Hepatic stellate cell (primary cell): ENCODE measurements at regions not wholly inside any gene's neighbourhood (a gene's known extent, or its start where the extent isn't known, plus 50 kb on each side); places are given as distances from the start of the nearest gene placed in this dataset.

Experiments
- DNase-seq: peaks from one replicate; pipeline ENCODE4 v3.0.0; 2011; ENCODE audit warnings: low spot score

DNA sequence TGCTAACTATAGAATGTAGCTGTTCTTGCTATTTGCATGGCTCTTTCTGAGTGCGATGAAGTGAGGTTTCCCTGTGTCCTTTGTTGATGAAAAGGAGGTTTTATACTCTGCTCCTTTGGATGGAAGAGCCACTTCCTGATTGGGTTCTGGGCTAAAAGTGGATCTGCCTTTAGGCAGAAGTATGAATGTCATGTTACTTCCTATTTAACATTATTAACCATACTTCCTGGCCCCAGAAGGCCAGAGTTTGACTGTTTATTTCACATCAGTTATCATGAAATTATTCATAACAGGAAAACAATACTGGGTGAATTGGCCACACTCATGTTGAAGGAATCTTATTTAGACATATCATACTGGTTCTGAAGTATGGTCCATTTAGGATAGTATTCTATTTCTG is 386.2 kb downstream of the PCDH7 start:
- no peak for DNase-seq

GRCh38 chr4:31107362-31107761 is 387.2 kb downstream of the PCDH7 start:
- no peak for DNase-seq

GRCh38 chr4:31108762-31109161 is 388.6 kb downstream of the PCDH7 start:
- no peak for DNase-seq

DNA sequence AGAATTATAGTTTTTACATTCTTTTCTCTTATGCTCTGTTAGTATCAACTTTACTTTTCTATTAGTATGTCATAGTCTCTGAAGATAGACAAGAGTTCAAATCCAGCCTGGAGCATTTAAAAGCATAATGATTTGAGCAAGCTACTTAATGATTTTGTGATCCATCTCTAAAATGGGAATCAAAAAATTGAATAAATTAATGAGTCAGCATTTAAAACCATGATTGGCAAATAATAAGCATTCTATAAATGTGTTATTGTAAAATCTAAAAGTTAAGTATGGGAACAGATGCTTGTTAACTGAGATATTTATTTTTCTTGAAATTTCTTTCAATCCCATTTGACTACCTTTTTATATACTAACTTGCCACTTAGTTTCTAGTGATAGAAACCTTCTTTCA is 391.6 kb downstream of the PCDH7 start:
- DNase-seq, result no peak

GRCh38 chr4:31114816-31115215 is 394.6 kb downstream of the PCDH7 start:
- no peak for DNase-seq

DNA sequence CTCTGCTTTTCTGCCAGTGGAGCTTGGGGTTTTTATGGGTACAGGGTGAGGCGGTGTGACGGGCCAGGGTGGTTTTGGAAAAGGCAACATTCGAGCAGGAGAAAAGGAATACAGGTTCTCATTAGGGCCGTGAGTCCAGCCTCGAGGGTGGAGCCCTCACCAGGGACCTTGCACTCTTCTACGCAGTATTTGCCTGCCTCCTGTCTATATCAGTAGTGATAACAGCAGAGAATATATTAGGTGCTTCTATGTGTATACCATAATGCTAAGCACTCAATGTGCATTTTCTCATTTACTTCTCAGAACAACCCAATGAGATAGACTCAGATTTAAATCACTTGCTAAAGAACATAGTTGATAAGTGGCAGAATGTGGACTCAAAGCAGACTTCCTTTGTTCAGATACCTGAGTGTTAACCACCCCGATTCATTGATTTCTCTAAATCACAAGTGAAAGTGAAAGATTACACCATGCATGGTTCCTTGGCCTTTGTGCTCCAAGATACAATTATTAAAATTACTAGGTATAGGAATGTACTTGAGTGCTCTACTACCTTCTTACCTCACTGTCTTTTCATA is 403.9 kb downstream of the PCDH7 start:
- no peak for DNase-seq

GRCh38 chr4:31125061-31125460 is 404.9 kb downstream of the PCDH7 start:
- DNase-seq, result no peak

DNA sequence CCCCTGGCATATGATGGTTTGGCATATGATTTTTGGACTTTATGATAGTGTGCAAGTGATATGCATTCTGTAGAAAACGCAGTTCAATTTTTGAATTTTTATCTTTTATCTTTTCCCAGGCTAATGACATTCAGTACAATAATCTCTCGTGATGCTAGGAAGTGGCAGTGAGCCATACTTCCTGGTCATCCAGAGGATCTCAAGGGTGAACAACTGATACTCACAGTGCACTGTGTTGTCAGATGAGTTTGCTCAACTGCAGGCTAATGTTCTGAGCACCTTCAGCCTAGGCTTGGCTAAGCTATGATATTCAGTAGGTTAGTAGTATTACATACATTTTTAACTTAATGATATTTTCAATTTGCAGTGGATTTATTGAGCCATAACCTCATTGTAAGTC is 405.3 kb downstream of the PCDH7 start:
- no peak for DNase-seq

DNA sequence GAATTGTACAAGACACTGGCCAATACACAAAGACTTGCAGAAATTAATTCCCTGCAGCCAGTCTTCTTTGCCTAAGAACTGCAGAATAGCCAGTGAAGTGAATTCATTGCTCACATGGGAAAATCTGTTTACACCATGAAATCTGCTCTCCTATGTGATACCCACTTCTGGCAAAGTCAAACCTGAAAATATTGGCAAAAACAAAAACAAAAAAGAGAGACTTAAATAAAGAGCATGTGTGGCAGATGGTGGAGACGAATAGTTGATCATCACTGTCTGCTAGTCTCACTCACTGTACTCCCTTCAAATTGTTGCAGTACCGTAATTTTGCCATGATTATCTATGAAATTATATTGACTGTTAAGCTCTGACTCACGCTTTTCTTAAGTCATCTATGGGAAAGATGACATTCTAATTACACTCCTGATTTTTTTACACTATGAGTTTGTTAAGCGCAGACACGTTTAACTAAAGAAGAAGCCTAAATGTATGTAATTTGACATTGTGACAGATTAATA is 406.8 kb downstream of the PCDH7 start:
- DNase-seq, result no peak

GRCh38 chr4:31130930-31131329 is 410.8 kb downstream of the PCDH7 start:
- no peak for DNase-seq

DNA sequence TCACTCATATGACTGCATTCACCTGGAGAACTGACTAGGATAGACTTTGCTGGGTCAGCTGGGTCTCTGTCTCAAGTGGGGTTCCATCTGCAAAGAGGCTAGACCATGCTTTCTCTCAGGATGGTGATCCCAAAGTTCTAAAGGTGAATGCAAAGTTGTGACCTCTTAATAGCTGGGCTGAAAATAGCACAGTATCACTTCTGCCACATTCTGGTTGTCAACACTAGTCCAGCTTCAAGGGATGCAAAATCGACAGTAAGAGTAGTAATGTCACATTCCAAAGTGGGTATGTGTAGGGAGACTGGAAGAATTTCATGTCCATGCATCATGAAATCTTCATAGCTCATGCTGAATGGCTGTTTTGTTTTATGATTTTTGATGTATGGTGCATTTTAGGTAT is 414.6 kb downstream of the PCDH7 start:
- DNase-seq, result no peak

- DNase-seq, result no peak
These were observed 419.6 kb downstream of the PCDH7 start for GRCh38 chr4:31139767-31140166.

- DNase-seq, result no peak
These were observed 421.1 kb downstream of the PCDH7 start for GRCh38 chr4:31141095-31141831.

GRCh38 chr4:31141832-31142142 is 421.6 kb downstream of the PCDH7 start:
- no peak for DNase-seq

DNA sequence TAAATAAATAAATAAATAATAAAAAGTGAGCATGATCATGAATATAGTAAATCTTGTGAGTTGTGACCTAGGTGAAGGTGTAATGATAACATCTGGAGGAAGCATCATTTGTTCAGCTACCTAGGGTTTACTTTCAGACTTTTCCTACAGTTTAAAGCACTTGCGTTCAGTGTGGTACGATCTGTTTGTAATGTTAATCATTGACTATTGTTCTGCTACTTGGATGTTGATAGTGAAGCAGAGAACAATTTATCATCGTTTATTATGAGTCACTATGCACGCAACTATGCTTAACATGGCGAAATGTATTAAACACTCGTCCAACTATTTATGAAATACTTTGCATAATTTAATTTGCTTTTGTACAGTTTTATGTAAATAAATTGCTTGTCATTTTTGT is 426.2 kb downstream of the PCDH7 start:
- DNase-seq, result no peak

GRCh38 chr4:31148990-31149389 is 428.8 kb downstream of the PCDH7 start:
- DNase-seq, result no peak

DNA sequence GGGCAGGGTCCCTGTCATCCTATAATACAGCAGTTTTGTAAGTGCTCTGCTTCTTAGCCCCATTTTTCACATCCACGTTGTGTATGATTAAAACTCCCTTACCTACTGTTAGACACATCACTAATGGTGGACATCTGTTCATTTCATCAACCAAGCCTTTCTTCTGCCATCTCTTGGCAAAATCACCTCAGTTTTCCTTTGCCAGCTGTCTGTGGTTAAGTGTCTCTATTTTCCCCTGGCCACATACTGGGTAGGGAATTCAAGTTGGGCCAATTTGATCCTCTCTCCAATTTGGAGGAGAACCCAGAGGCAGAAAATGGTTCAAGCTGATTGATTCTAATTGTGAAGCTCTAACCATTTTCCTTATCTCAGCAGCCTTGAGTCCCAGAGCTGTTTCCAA is 436.1 kb downstream of the PCDH7 start:
- DNase-seq, result no peak

DNA sequence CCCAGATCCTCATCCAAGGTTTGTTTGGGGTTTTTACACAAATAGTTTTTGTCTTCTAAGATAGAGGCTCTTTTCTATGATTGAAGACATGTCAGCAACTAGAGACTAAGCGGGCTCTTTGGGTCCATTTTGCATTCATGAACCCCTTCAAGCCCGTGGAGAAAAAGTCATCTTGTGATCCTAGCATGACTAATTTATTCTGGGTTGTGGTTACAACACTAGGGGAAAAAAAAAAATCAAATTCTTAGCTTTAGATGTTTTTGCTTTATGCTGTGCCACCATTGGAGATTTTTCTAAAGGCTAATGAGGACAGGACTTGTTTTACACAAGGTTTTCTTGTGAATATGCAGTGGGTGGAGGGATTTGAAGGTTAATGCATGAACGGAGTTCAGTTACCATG is 440.0 kb downstream of the PCDH7 start:
- no peak for DNase-seq

DNA sequence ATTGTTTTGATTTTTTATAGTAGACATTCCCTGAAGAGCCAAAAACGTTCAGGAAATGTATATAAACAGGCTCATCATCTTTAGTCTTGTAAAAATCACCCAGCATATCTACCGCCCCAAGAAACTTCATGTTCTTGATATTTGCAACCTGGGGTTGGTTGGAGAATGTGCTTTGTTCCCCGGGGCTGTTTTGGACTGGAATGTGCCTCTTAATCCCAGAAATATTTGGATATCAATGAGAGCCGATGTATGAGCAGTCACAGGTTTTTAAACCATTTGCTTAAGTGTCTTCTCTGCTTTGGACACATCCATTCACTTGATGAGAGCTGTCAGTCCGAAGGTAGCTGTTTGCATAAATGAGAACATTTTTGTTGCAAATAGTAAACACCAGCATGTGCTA is 449.7 kb downstream of the PCDH7 start:
- DNase-seq, result no peak

DNA sequence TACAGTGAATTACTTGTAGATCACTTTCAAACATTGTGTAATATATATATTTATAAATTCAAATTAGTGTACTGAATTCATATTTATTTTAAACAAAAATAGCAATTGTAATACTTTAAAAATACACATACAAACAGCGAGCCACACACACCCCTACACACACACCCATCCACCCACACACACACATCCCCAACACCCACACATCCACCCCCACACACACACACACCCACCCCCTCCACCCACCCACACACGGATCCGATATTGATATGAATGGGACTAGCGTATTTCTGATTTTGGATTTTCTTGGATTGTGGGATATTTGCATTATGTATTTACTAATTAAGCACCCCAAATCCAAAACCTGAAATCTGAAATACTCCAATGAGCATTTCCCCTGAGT is 451.2 kb downstream of the PCDH7 start:
- DNase-seq, result no peak

- DNase-seq, result no peak
These were observed 455.2 kb downstream of the PCDH7 start for GRCh38 chr4:31175242-31175910.

DNA sequence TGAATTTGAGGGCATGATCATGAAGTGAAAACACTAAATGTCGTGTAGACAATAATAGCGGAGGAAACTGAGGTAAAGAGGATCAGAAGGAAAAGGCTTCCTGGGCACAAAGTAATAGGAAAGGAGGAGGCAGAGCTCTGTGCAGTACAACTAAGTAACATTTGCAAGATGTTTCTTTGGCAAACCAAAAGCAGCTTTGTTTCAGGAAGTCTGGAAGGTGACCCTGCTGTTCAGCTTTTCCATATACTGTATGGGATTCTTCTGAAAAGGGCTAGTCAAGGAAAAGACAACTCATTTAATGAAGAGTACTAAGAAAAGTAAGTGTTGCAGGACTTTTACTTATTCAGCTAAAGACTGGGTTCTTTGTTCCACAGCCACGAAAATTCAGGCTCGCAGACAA is 463.1 kb downstream of the PCDH7 start:
- no peak for DNase-seq

- no peak for DNase-seq
These were observed 464.9 kb downstream of the PCDH7 start for GRCh38 chr4:31185014-31185585.
